OCI-LY1 (cell line): ENCODE measurements at regions not wholly inside any gene's neighbourhood (a gene's known extent, or its start where the extent isn't known, plus 50 kb on each side); places are given as distances from the start of the nearest gene placed in this dataset.

Experiments
- H2AFZ ChIP-seq: fragments of 200-600 bp; sonication (generic), shearing (Covaris generic); 2 replicates; pipeline ENCODE4 v1.6.0; 2014; ENCODE audit warnings: antibody characterized with exemption, mild to moderate bottlenecking, low read length
- H3F3A ChIP-seq: fragments of 200-600 bp; sonication (generic), shearing (Covaris generic); 2 replicates; pipeline ENCODE4 v1.6.0; 2014; ENCODE audit warnings: mild to moderate bottlenecking, antibody characterized with exemption, low read length, moderate library complexity; ENCODE audit not compliant: insufficient read depth
- H3K27ac ChIP-seq: fragments of 200-600 bp; sonication (generic); 2 replicates; pipeline ENCODE4 v1.5.1; 2014; ENCODE audit warnings: low read length, mixed run types, mild to moderate bottlenecking, low read depth; ENCODE audit not compliant: poor library complexity, severe bottlenecking
- H3K27me3 ChIP-seq: fragments of 200-600 bp; sonication (generic); 2 replicates; pipeline ENCODE4 v1.6.0; 2014; ENCODE audit warnings: antibody characterized with exemption, mild to moderate bottlenecking, low read length, moderate library complexity; ENCODE audit not compliant: insufficient read depth
- H3K36me3 ChIP-seq: fragments of 200-600 bp; sonication (generic); 2 replicates; pipeline ENCODE4 v1.6.1; 2014; ENCODE audit warnings: mild to moderate bottlenecking, antibody characterized with exemption, low read length, moderate library complexity, mixed read lengths; ENCODE audit not compliant: insufficient read depth
- H3K4me1 ChIP-seq: fragments of 200-600 bp; sonication (generic); 2 replicates; pipeline ENCODE4 v1.5.1; 2014; ENCODE audit warnings: mild to moderate bottlenecking, low read length, moderate library complexity; ENCODE audit not compliant: insufficient read depth, severe bottlenecking
- H3K4me2 ChIP-seq: fragments of 200-600 bp; sonication (generic), shearing (Covaris generic); 2 replicates; pipeline ENCODE4 v1.6.1; 2014; ENCODE audit warnings: low read length
- H3K4me3 ChIP-seq: fragments of 200-600 bp; sonication (generic); 2 replicates; pipeline ENCODE4 v1.5.1; 2014; ENCODE audit warnings: low read length, low read depth, mild to moderate bottlenecking, mixed read lengths; ENCODE audit not compliant: poor library complexity, severe bottlenecking
- H3K79me2 ChIP-seq: fragments of 200-600 bp; shearing (Covaris generic); 2 replicates; pipeline ENCODE4 v1.6.1; 2016; ENCODE audit warnings: mixed run types, low read length, mixed read lengths; ENCODE audit not compliant: insufficient read depth
- H3K9ac ChIP-seq: fragments of 200-600 bp; sonication (generic), shearing (Covaris generic); 2 replicates; pipeline ENCODE4 v1.6.1; 2014; ENCODE audit warnings: mild to moderate bottlenecking, low read length, mixed read lengths
- H3K9me2 ChIP-seq: fragments of 200-600 bp; sonication (generic), shearing (Covaris generic); 2 replicates; pipeline ENCODE4 v1.6.1; 2014; ENCODE audit warnings: low read depth, mild to moderate bottlenecking, low read length, mixed read lengths
- H3K9me3 ChIP-seq: fragments of 200-600 bp; shearing (Covaris generic); 2 replicates; pipeline ENCODE4 v1.6.1; 2014; ENCODE audit warnings: low read length, mixed read lengths
- H4K20me1 ChIP-seq: fragments of 200-600 bp; sonication (generic), shearing (Covaris generic); 2 replicates; pipeline ENCODE4 v1.6.0; 2016; ENCODE audit warnings: mild to moderate bottlenecking, low read length; ENCODE audit not compliant: insufficient read depth
- CTCF ChIP-seq: fragments of 200-600 bp; sonication (generic), shearing (Covaris generic); IDR thresholded peaks from 2 replicates; pipeline ENCODE4 v1.5.1; 2017; ENCODE audit warnings: mild to moderate bottlenecking, antibody characterized with exemption, low read length, moderate library complexity, mixed read lengths
- EZH2 ChIP-seq: fragments of 200-600 bp; sonication (generic), shearing (Covaris generic); IDR thresholded peaks from 2 replicates; pipeline ENCODE4 v1.8.0; 2017; ENCODE audit warnings: borderline replicate concordance, mixed run types, mild to moderate bottlenecking, antibody characterized with exemption, low read length, moderate library complexity, mixed read lengths

- Histone ChIP-seq H3K9me2 (no peaks in the 10 kb centered on the region), H4K20me1 (no peaks in the 10 kb centered on the region), H3K27ac (peak overlapping the region; percentile 61), H3K27me3 (no peaks in the 10 kb centered on the region), H3F3A (no peaks in the 10 kb centered on the region), H3K4me1 (peaks cover 35% of the 10 kb centered on the region), H3K9ac (peak overlapping the region; percentile 52), H3K79me2 (no peaks in the 10 kb centered on the region), H2AFZ (peak overlapping the region; percentile 71), H3K4me3 (peak overlapping the region; percentile 54), H3K4me2 (peak overlapping the region; percentile 73), H3K9me3 (peaks cover 2% of the 10 kb centered on the region; the same call in 1 of the 2 replicates), H3K36me3 (no peaks in the 10 kb centered on the region)
- TF ChIP-seq EZH2 (no peak), CTCF (no peak)
Observed at GRCh38 chr10:56622335-56622973, 261.4 kb upstream of the ZWINT start.

GRCh38 chr10:56606202-56606601, 245.1 kb upstream of the ZWINT start:
- Histone ChIP-seq H3K9me2 (no peaks in the 10 kb centered on the region), H3F3A (no peaks in the 10 kb centered on the region), H3K4me1 (peaks cover 17% of the 10 kb centered on the region), H3K36me3 (no peaks in the 10 kb centered on the region), H3K79me2 (no peaks in the 10 kb centered on the region), H3K27ac (no peak overlapping the region), H3K4me2 (no peak overlapping the region), H3K9ac (no peak overlapping the region), H4K20me1 (no peaks in the 10 kb centered on the region), H3K9me3 (no peaks in the 10 kb centered on the region), H3K4me3 (no peak overlapping the region), H3K27me3 (no peaks in the 10 kb centered on the region), H2AFZ (no peak overlapping the region)
- no peak for TF ChIP-seq EZH2
- no peak for TF ChIP-seq CTCF

- H3K27ac ChIP-seq: peak overlapping the region; percentile 35
- H3K4me3 ChIP-seq: peak overlapping the region; percentile 37
- H2AFZ ChIP-seq: peak overlapping the region; percentile 72; the same call in 1 of the 2 replicates
- peak overlapping the region; percentile 68 for H3K4me2 ChIP-seq
- H3K27me3 ChIP-seq: no peaks in the 10 kb centered on the region
- H3K9me3 ChIP-seq: no peaks in the 10 kb centered on the region
- TF ChIP-seq EZH2 (no peak), CTCF (no peak)
- H3K4me1 ChIP-seq: peaks cover 17% of the 10 kb centered on the region
- H3K79me2 ChIP-seq: no peaks in the 10 kb centered on the region
- H4K20me1 ChIP-seq: no peaks in the 10 kb centered on the region
- no peaks in the 10 kb centered on the region for H3F3A ChIP-seq
- H3K9ac ChIP-seq: peak overlapping the region; percentile 26; the same call in 1 of the 2 replicates
- no peaks in the 10 kb centered on the region for H3K9me2 ChIP-seq
- no peaks in the 10 kb centered on the region for H3K36me3 ChIP-seq
Observed at GRCh38 chr10:56605051-56605450, 244.0 kb upstream of the ZWINT start.
